H9 (cell line): ENCODE measurements at regions not wholly inside any gene's neighbourhood (a gene's known extent, or its start where the extent isn't known, plus 50 kb on each side); places are given as distances from the start of the nearest gene placed in this dataset.

Source experiments
- DNase-seq: peaks from one replicate; pipeline ENCODE4 v3.0.0-alpha.2; 2017
- H2AFZ ChIP-seq: one replicate; pipeline ENCODE4 v1.6.1; 2013; ENCODE audit warnings: mild to moderate bottlenecking, low read length, control low read depth, moderate library complexity
- H2AK5ac ChIP-seq: 2 replicates; pipeline ENCODE4 v1.6.1; 2013; ENCODE audit warnings: low read length, control low read depth, mixed read lengths; ENCODE audit not compliant: insufficient read length
- H2BK120ac ChIP-seq: one replicate; pipeline ENCODE4 v1.6.1; 2013; ENCODE audit warnings: low read depth, mild to moderate bottlenecking, low read length, control low read depth, inconsistent platforms; ENCODE audit not compliant: poor library complexity, severe bottlenecking
- H2BK12ac ChIP-seq: 2 replicates; pipeline ENCODE4 v1.6.1; 2013; ENCODE audit warnings: low read length, control low read depth, mixed read lengths, low read depth; ENCODE audit not compliant: insufficient read length
- H2BK15ac ChIP-seq: 2 replicates; pipeline ENCODE4 v1.6.1; 2013; ENCODE audit warnings: low read depth, low read length, control low read depth
- H2BK20ac ChIP-seq: one replicate; pipeline ENCODE4 v1.6.1; 2013; ENCODE audit warnings: low read depth, mild to moderate bottlenecking, low read length, control low read depth, inconsistent platforms; ENCODE audit not compliant: poor library complexity, severe bottlenecking
- H2BK5ac ChIP-seq: 2 replicates; pipeline ENCODE4 v1.6.1; 2013; ENCODE audit warnings: low read length, control low read depth, mixed read lengths; ENCODE audit not compliant: insufficient read length
- H3K14ac ChIP-seq: 2 replicates; pipeline ENCODE4 v1.6.1; 2013; ENCODE audit warnings: low read length, control low read depth; ENCODE audit not compliant: insufficient read depth
- H3K18ac ChIP-seq: 2 replicates; pipeline ENCODE4 v1.6.1; 2013; ENCODE audit warnings: low read depth, mild to moderate bottlenecking, mixed read lengths, low read length, control low read depth; ENCODE audit not compliant: insufficient read length
- H3K23ac ChIP-seq: 2 replicates; pipeline ENCODE4 v1.6.1; 2013; ENCODE audit warnings: low read length, control low read depth, mixed read lengths, low read depth; ENCODE audit not compliant: insufficient read length
- H3K23me2 ChIP-seq: 2 replicates; pipeline ENCODE4 v1.6.1; 2013; ENCODE audit warnings: low read depth, mild to moderate bottlenecking, mixed read lengths, low read length, control low read depth; ENCODE audit not compliant: insufficient read length, poor library complexity, severe bottlenecking
- H3K27ac ChIP-seq: 2 replicates; pipeline ENCODE4 v1.5.1; 2013; ENCODE audit warnings: low read length, control low read depth, mixed read lengths, low read depth; ENCODE audit not compliant: insufficient read length
- H3K27me3 ChIP-seq: 2 replicates; pipeline ENCODE4 v1.6.1; 2013; ENCODE audit warnings: low read length, control low read depth, inconsistent platforms; ENCODE audit not compliant: insufficient read depth
- H3K4ac ChIP-seq: 2 replicates; pipeline ENCODE4 v1.6.1; 2013; ENCODE audit warnings: low read depth, mild to moderate bottlenecking, control low read depth, inconsistent platforms, low read length, moderate library complexity
- H3K4me1 ChIP-seq: 2 replicates; pipeline ENCODE4 v1.6.1; 2013; ENCODE audit warnings: low read length, control low read depth, inconsistent platforms; ENCODE audit not compliant: insufficient read depth
- H3K4me2 ChIP-seq: 2 replicates; pipeline ENCODE4 v1.6.1; 2013; ENCODE audit warnings: low read length, control low read depth, mixed read lengths; ENCODE audit not compliant: insufficient read length, insufficient read depth
- H3K56ac ChIP-seq: 2 replicates; pipeline ENCODE4 v1.6.1; 2013; ENCODE audit warnings: low read depth, mild to moderate bottlenecking, mixed read lengths, low read length, control low read depth; ENCODE audit not compliant: insufficient read length
- H3K79me1 ChIP-seq: 2 replicates; pipeline ENCODE4 v1.6.1; 2013; ENCODE audit warnings: low read depth, mild to moderate bottlenecking, moderate library complexity, low read length, control low read depth, inconsistent platforms; ENCODE audit not compliant: insufficient read depth, poor library complexity, severe bottlenecking
- H3K79me2 ChIP-seq: 2 replicates; pipeline ENCODE4 v1.6.1; 2013; ENCODE audit warnings: low read length, control low read depth, inconsistent platforms; ENCODE audit not compliant: insufficient read depth
- H3K9ac ChIP-seq: 2 replicates; pipeline ENCODE4 v1.6.1; 2013; ENCODE audit warnings: low read length, control low read depth, mixed read lengths; ENCODE audit not compliant: insufficient read length; ENCODE audit errors: extremely low read depth
- H3K9me3 ChIP-seq: one replicate; pipeline ENCODE4 v1.6.1; 2013; ENCODE audit warnings: low read depth, low read length, inconsistent platforms; ENCODE audit not compliant: control insufficient read depth
- H3T11ph ChIP-seq: one replicate; pipeline ENCODE4 v1.6.1; 2013; ENCODE audit warnings: mild to moderate bottlenecking, low read length, control low read depth, inconsistent platforms
- H4K20me1 ChIP-seq: one replicate; pipeline ENCODE4 v1.6.1; 2013; ENCODE audit not compliant: control insufficient read depth, insufficient read length, insufficient read depth
- H4K5ac ChIP-seq: 2 replicates; pipeline ENCODE4 v1.6.1; 2013; ENCODE audit warnings: low read depth, mild to moderate bottlenecking, mixed read lengths, low read length, control low read depth; ENCODE audit not compliant: insufficient read length
- H4K8ac ChIP-seq: replicated peaks from 2 replicates; pipeline ENCODE4 v1.6.1; 2013; ENCODE audit warnings: low read length, control low read depth, mixed read lengths, low read depth; ENCODE audit not compliant: insufficient read length
- H4K91ac ChIP-seq: 2 replicates; pipeline ENCODE4 v1.6.1; 2013; ENCODE audit warnings: low read depth, mild to moderate bottlenecking, moderate library complexity, mixed read lengths, low read length, control low read depth; ENCODE audit not compliant: insufficient read length
- H3K27ac Mint-ChIP-seq, 3 experiments: 2 replicates in 2 of 3; 3 replicates in 1 of 3; pipeline ENCODE4 v1.8.0; 2020 to 2021; ENCODE audit warnings: mixed read lengths in 3 of 3, mild to moderate bottlenecking in 1 of 3, moderate library complexity in 1 of 3
- H3K27me3 Mint-ChIP-seq: 2 replicates; pipeline ENCODE4 v1.8.0; 2021; ENCODE audit warnings: low read depth, mild to moderate bottlenecking, moderate library complexity, mixed read lengths
- H3K36me3 Mint-ChIP-seq, 3 experiments: 2 replicates in 2 of 3; 3 replicates in 1 of 3; pipeline ENCODE4 v1.8.0; 2020 to 2021; ENCODE audit warnings: low read depth in 3 of 3, mixed read lengths in 3 of 3; ENCODE audit not compliant: insufficient read depth in 1 of 3
- H3K4me1 Mint-ChIP-seq, 2 experiments: 2 replicates each; pipeline ENCODE4 v1.8.0; 2020; ENCODE audit warnings: mixed read lengths in 2 of 2
- H3K4me3 Mint-ChIP-seq, 2 experiments: 2 replicates in 1 of 2; 3 replicates in 1 of 2; pipeline ENCODE4 v1.8.0; 2020 to 2021; ENCODE audit warnings: mild to moderate bottlenecking in 2 of 2, mixed read lengths in 2 of 2, moderate library complexity in 1 of 2
- H3K9me3 Mint-ChIP-seq, 2 experiments: 2 replicates in 1 of 2; 3 replicates in 1 of 2; pipeline ENCODE4 v1.8.0; 2020; ENCODE audit warnings: mild to moderate bottlenecking in 2 of 2, mixed read lengths in 2 of 2, moderate library complexity in 1 of 2
- CTCF ChIP-seq: fragments of 200-600 bp; sonication (generic); conservative IDR thresholded peaks from 3 replicates; pipeline ENCODE4 v1.8.0; 2021; ENCODE audit warnings: antibody characterized with exemption, mild to moderate bottlenecking
- WGBS: extraction: QIAGEN DNeasy Blood & Tissue Kit; methylation state at CpG from one replicate; pipeline ENCODE4 v1.1.7; 2013; ENCODE audit warnings: missing lambda C conversion rate, low lambda C conversion rate, mixed read lengths; ENCODE audit not compliant: insufficient read length; ENCODE audit errors: extremely low coverage; 5-methylcytosine and 5-hydroxymethylcytosine counted together

GRCh38 chr20:11077226-11077625 lies 403.4 kb upstream of the JAG1 start:
- no peaks in the 10 kb centered on the region for H3K79me2 ChIP-seq
- H4K91ac ChIP-seq, result no peak overlapping the region
- no peak overlapping the region for H2BK20ac ChIP-seq
- H2AFZ ChIP-seq, result no peak overlapping the region
- no peaks in the 10 kb centered on the region for H3K4me1 ChIP-seq
- Mint-ChIP-seq H3K36me3 (no peaks in the 10 kb centered on the region), H3K27me3 (no peaks in the 10 kb centered on the region), H3K4me1 (no peaks in the 10 kb centered on the region), H3K9me3 (no peaks in the 10 kb centered on the region), H3K27ac (no peak overlapping the region), H3K4me3 (no peak overlapping the region)
- H3K4ac ChIP-seq, result no peak overlapping the region
- H3K14ac ChIP-seq, result no peak overlapping the region
- no peaks in the 10 kb centered on the region for H3K9me3 ChIP-seq
- H3K18ac ChIP-seq, result no peak overlapping the region
- no peak overlapping the region for H3K4me2 ChIP-seq
- no peak overlapping the region for H2BK120ac ChIP-seq
- TF ChIP-seq CTCF, result no peak
- WGBS, result no CpG with 5 or more reads among the region's 2 CpGs
- no peaks in the 10 kb centered on the region for H3K27me3 ChIP-seq
- no peak overlapping the region for H3K56ac ChIP-seq
- no peaks in the 10 kb centered on the region for H3K23me2 ChIP-seq
- no peak overlapping the region for H4K8ac ChIP-seq
- H4K20me1 ChIP-seq, result no peaks in the 10 kb centered on the region
- H2AK5ac ChIP-seq, result no peak overlapping the region
- H2BK12ac ChIP-seq, result no peak overlapping the region
- no peak overlapping the region for H4K5ac ChIP-seq
- no peak overlapping the region for H3K9ac ChIP-seq
- no peak overlapping the region for H3T11ph ChIP-seq
- DNase-seq, result no peak
- H2BK5ac ChIP-seq, result no peak overlapping the region
- H3K79me1 ChIP-seq, result no peaks in the 10 kb centered on the region
- H3K27ac ChIP-seq, result no peak overlapping the region
- H2BK15ac ChIP-seq, result no peak overlapping the region
- no peak overlapping the region for H3K23ac ChIP-seq
